Stomach smooth muscle (tissue), 2 donors: ENCODE measurements at regions not wholly inside any gene's neighbourhood (a gene's known extent, or its start where the extent isn't known, plus 50 kb on each side); places are given as distances from the start of the nearest gene placed in this dataset.

Source experiments
- H3K27ac ChIP-seq: one replicate; pipeline ENCODE4 v1.7.0; 2013; ENCODE audit warnings: mild to moderate bottlenecking, low read length, inconsistent platforms
- H3K27me3 ChIP-seq, 2 donors: one replicate each; pipeline ENCODE4 v1.7.0; 2013; ENCODE audit warnings: low read length in 2 of 2; ENCODE audit not compliant: insufficient read depth in 2 of 2, control insufficient read depth in 1 of 2
- H3K36me3 ChIP-seq, 2 donors: one replicate each; pipeline ENCODE4 v1.7.0; 2013; ENCODE audit warnings: low read length in 2 of 2; ENCODE audit not compliant: control insufficient read depth in 2 of 2, insufficient read depth in 2 of 2
- H3K4me1 ChIP-seq: one replicate; pipeline ENCODE4 v1.7.0; 2013; ENCODE audit warnings: low read length; ENCODE audit not compliant: control insufficient read depth, insufficient read depth
- H3K4me3 ChIP-seq, 2 donors: one replicate each; pipeline ENCODE4 v1.7.0; 2013; ENCODE audit warnings: low read length in 2 of 2
- H3K9ac ChIP-seq, 2 donors: one replicate each; pipeline ENCODE4 v1.7.0; 2013; ENCODE audit warnings: low read length in 2 of 2, mild to moderate bottlenecking in 1 of 2
- H3K9me3 ChIP-seq, 2 donors: one replicate each; pipeline ENCODE4 v1.7.0; 2013; ENCODE audit warnings: low read length in 2 of 2; ENCODE audit not compliant: control insufficient read depth in 2 of 2
- donor health status: healthy.
- donor health status: Pancreatic carcinoma.

DNA sequence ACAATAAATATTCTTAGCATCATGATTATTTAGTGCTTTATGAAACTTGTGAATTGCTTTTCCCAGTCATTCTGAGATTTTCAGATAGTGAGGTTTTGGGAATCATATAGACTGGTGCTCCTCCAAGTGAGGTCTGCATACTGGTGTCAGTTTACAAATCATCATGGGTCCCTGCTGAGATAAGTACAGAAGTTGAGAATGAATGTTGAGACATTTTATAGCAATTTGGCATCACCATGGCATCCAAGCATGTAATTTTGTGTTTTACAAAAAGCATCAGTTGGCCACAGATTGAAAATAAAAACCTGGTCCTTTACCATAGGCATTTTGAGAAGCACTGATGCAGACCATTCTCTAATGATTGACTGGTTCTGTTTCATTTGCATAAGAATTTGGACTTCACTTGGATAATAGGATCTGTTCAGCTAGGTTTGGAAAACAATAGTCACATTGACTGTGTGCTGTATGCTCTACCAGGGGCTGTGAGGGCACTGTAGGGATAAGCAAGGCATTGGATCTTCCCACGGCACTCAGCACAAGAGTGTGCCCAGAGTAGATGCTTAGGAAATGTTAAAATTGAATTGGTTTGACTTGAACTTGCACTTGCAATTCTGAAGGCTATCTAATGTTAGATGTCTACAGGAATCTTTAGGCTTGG is 79.0 kb upstream of the JUN start:
- Histone ChIP-seq H3K4me3 (no peak overlapping the region), H3K36me3 (no peaks in the 10 kb centered on the region), H3K27ac (no peak overlapping the region), H3K27me3 (no peaks in the 10 kb centered on the region), H3K9me3 (no peaks in the 10 kb centered on the region), H3K9ac (no peak overlapping the region), H3K4me1 (no peaks in the 10 kb centered on the region)

DNA sequence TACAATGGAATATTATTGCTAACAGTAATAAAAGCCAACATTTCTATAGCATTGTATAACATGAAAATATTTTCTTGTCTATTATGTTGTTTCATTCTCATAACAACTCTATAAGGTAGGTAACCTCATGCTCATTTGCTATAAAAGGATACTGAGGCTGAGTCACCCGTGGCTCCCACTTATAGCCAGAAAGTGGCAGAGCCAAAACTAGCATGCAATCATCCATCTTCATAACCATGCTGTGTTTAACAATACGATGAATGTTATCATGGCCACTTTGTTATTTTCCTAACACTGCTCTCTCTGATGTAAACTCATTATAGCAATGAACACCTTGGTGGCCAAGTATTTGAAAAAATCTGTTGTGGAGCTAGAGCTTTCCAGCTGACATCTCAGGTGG is 80.8 kb upstream of the JUN start:
- no peaks in the 10 kb centered on the region for H3K9me3 ChIP-seq
- H3K27ac ChIP-seq = no peak overlapping the region
- H3K27me3 ChIP-seq = no peaks in the 10 kb centered on the region
- H3K9ac ChIP-seq = no peak overlapping the region
- H3K4me1 ChIP-seq = no peaks in the 10 kb centered on the region
- no peaks in the 10 kb centered on the region for H3K36me3 ChIP-seq
- H3K4me3 ChIP-seq = no peak overlapping the region

DNA sequence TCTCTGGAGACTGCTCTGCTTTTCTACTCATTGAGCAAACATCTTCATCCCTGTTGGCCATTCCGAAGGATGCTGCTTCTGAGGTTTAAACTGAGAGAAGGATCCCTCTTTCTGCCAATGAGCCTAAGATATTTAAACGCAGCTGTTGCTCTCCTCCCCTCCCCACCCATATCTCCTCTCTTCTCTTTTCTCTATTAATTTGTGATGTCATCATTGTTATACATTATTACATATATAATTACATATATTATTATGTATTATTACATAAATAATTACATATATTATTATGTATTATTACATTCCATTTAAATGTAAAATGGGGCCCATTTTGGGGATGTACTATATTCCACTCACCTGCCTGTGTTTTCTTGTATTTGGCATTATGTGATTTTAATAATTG is 82.7 kb upstream of the JUN start:
- Histone ChIP-seq H3K4me1 (no peaks in the 10 kb centered on the region), H3K9ac (no peak overlapping the region), H3K36me3 (no peaks in the 10 kb centered on the region), H3K27me3 (no peaks in the 10 kb centered on the region), H3K4me3 (no peak overlapping the region), H3K9me3 (no peaks in the 10 kb centered on the region), H3K27ac (no peak overlapping the region)

DNA sequence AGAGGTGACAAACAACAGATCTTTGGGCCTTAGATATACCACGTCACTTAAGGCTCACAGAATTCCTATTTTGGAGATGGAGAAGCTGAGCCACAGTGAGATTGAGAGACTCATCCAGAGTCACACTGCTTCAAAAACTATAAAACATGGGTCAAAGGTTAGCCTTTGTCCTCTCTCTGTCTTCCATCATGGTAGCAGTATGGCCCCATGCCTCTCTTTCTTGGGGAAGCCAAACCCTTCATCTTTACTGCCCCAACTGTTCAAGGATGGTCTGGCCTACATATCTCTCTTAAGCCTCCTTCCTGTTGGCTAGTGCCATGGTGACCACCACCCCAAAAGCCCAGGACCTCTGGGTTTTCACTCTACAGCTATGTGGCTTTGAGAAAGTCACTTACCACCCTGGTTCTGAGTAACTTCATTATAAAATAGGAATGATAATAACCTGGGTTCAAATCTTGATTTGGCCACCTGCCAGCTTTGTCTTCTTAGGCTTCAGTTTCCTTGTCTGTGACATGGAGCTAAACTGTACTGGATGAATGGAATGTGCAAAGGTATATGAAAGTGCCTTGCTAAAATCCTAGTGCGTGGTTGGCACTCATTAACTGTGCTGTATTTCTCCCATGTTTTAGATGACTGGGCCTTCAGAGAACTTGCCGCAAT is 85.9 kb upstream of the JUN start:
- Histone ChIP-seq H3K27ac (no peak overlapping the region), H3K9ac (no peak overlapping the region)

DNA sequence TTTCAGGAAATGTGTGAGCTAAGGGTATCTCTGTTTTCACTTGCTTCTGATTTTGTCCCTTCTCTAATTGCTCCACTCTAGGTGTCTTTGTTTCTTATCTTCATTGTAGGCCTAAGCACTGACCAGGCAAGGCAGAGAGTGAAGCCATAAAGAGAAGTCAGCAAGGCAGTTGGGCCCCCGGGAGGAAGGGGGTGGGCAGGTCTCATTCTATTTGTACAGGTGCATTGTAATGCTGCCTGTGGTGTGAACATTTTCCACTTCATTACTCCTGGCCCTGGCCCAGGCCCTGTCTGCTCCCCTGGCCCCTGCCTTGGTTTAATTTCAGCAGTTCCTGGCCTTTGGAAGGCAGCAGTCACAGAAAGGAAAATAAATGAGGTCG is 86.4 kb upstream of the JUN start:
- no peaks in the 10 kb centered on the region for H3K27me3 ChIP-seq
- H3K9me3 ChIP-seq = no peaks in the 10 kb centered on the region
- no peaks in the 10 kb centered on the region for H3K36me3 ChIP-seq
- no peak overlapping the region for H3K27ac ChIP-seq
- no peak overlapping the region for H3K4me3 ChIP-seq
- peaks cover 15% of the 10 kb centered on the region for H3K4me1 ChIP-seq
- H3K9ac ChIP-seq = no peak overlapping the region

More for the DNA sequence above, 85.9 kb upstream of the JUN start:
- Histone ChIP-seq H3K4me3 (no peak overlapping the region), H3K27me3 (no peaks in the 10 kb centered on the region), H3K9me3 (no peaks in the 10 kb centered on the region), H3K36me3 (no peaks in the 10 kb centered on the region), H3K4me1 (peaks cover 10% of the 10 kb centered on the region)

DNA sequence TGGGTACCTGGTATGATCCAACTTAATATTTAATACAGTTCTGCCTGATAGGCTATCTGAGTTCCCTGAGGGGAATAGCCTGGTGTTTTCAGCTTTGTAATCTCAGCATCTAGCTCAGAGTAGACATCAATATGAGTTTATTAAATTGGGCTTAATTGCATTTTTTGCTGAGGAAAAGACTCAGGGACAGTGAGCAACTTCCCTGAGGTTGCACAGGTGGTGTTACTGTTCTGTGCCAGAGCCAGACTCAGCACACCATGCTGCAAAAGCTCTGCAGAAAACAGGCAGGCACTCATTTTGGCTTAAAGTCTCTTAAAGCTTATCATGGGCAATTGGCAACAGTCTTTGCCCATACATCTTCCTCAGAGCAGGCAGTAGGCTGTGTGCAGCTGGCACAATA is 90.5 kb upstream of the JUN start:
- Histone ChIP-seq H3K36me3 (no peaks in the 10 kb centered on the region), H3K9me3 (no peaks in the 10 kb centered on the region), H3K4me3 (peak overlapping the region in 1 of 2 donors; percentile 29), H3K27me3 (no peaks in the 10 kb centered on the region), H3K4me1 (peaks cover 16% of the 10 kb centered on the region), H3K9ac (peak overlapping the region in 1 of 2 donors; percentile 21), H3K27ac (peak overlapping the region; percentile 76)

DNA sequence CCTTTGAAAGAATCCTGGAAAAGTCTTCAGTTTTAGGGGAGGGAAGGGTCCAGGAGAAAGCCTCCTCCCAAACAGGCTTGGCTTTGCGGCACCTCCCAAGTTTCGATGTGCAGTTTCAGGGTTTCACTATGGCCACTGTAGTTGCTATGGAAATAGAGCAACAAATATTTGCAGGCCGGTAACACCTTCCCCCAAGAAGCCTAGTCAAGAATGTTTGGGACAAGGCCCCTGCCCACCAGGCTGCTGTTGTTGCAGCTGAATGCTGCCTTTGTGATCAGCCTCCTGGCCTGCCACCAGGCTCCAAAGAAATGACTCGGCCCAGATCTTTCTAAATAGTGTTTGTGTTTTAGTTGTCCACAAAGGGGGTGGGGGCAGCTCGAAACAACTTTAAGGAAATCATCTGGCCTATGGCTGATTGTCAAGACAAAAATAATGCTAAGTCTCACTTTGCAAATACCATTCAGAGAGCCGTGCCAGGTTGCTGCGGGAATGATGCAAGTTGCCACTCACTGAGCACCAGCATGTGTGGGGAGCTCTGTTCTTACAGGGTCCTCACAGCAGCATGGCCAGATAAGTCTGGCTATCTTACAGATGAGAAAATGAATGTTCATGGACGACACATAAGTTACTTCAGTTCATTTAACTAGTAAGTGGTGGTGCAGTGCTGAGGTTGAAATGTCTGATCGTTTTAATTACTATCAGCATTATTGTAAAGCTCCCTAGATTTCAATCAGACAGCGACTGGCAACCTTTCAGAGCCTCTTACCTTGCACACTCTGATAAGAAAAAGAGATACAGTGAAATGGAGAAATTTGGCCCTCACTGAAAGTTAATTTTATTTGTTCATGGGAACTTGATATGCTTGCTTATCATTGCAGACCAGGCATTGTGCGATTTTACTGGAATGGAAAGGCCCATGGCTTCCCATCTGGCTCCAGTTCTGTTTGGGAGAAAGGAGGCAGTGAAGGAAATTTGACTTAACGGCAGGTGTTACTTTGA is 91.2 kb upstream of the JUN start:
- Histone ChIP-seq H3K4me1 (peaks cover 16% of the 10 kb centered on the region), H3K27me3 (no peaks in the 10 kb centered on the region), H3K27ac (peak overlapping the region; percentile 76), H3K4me3 (peak overlapping the region in 1 of 2 donors; percentile 29), H3K9ac (peak overlapping the region in 1 of 2 donors; percentile 21), H3K36me3 (no peaks in the 10 kb centered on the region), H3K9me3 (no peaks in the 10 kb centered on the region)

DNA sequence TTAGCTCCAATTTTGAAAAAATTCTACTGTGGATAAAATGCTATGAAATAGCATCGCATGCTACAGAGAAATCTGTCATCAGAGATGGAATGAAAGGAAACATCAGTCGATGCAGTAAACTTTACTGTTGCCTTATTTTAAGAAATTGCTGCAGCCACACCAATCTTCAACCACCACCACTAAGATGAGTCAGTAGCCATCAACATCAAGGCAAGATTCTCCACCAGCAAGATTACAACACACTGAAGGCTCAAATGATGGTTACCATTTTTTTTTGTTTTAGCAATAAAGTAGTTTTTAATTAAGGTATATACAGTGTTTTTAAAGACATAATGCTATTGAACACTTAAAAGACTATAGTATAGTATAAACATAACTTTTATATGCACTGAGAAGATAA is 95.6 kb upstream of the JUN start:
- Histone ChIP-seq H3K27me3 (no peaks in the 10 kb centered on the region), H3K9me3 (no peaks in the 10 kb centered on the region), H3K4me1 (peaks cover 12% of the 10 kb centered on the region), H3K9ac (no peak overlapping the region), H3K36me3 (no peaks in the 10 kb centered on the region), H3K27ac (no peak overlapping the region), H3K4me3 (no peak overlapping the region)

DNA sequence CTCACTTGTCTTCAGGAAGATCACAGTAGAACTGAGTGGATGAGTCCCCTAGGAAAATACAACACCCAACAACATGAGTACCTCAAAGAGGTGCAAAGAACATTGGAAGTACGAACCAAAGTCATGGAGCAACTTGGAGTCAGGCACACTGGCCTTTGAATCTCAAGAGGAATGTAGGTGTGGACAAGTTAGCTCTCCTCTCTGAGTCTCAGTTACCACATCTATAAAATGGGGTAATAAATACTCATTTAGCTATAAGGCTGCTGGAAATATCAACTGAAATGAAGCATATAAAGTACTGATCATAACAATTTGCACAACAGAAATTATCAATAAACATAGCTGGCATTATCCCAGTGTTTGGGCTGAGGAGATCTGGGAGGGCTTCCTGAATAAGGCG is 96.7 kb upstream of the JUN start:
- Histone ChIP-seq H3K9me3 (no peaks in the 10 kb centered on the region), H3K27ac (no peak overlapping the region), H3K4me3 (no peak overlapping the region), H3K9ac (no peak overlapping the region), H3K4me1 (peaks cover 14% of the 10 kb centered on the region), H3K27me3 (no peaks in the 10 kb centered on the region), H3K36me3 (no peaks in the 10 kb centered on the region)

DNA sequence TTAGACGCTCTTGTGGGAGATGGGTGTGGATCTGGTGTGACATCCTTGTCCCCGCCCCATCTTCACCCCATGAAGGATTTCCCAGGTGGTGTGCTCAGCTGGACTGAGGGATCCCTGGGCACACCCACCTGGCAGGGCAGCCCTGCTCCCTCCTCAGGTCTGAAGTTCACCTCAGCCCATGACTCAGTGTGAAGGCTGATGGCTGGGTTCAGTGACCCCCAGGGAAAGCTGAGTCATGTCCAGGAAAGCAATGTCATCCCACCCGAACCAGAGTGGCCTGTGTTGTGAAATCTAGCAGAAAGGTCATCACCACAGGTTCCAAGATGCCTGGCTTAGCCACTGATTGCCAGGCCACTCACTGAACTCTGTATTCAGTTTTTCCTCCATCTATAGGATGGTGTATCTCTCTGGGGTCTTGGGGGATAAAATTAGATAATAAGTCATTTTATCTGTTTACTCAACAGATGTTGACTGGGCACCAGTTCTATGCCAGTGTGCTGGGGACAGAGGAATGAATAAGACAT is 97.7 kb upstream of the JUN start:
- no peak overlapping the region for H3K4me3 ChIP-seq
- H3K27ac ChIP-seq = no peak overlapping the region
- H3K9me3 ChIP-seq = no peaks in the 10 kb centered on the region
- H3K36me3 ChIP-seq = no peaks in the 10 kb centered on the region
- H3K4me1 ChIP-seq = peaks cover 18% of the 10 kb centered on the region
- no peaks in the 10 kb centered on the region for H3K27me3 ChIP-seq
- no peak overlapping the region for H3K9ac ChIP-seq
